NCI-H128 (cell line): ENCODE measurements at regions not wholly inside any gene's neighbourhood (a gene's known extent, or its start where the extent isn't known, plus 50 kb on each side); places are given as distances from the start of the nearest gene placed in this dataset.

Experiments used
- DNase-seq: peaks from one replicate; lab custom pipeline; 2025; ENCODE audit not compliant: unreplicated experiment; lab: John Stamatoyannopoulos, UW

DNA sequence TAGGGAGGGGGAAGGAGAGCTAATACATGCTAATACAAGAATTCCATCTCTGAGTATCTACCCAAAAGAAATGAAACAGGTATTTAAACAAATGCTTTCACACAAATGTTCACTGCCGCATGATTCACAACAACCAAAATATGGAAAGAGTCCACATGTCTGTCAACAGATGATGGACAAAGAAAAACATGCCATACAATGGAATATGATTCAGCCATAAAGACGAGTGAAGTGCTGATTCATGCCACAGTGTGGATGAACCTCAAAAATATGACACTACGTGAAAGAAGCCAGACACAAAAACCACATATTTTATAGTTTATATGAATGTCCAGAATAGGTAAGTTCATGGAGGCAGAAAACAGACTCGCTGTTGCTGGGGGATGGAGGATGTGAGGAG, 321.4 kb downstream of the FOXL1 start:
- DNase-seq = no peak

DNA sequence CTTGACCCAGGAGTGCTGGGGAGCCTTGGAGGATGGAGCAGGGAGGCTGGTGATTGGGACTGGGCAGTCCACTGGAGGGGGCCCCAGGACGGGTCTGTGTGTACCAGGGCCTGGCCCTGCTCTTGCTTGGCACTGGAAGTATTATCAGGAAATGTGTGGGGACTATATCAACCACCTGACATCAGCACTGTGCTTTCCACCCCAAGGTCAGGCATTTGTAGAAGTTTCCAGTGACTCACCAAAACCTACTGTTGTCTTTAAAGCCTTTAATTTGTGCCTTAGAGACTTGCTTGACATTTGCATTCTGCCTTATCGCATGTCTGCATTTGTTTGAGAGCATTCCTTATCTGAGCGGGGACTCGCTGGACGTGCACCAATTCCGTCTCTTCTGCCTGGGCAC, 323.1 kb downstream of the FOXL1 start:
- DNase-seq = no peak

DNA sequence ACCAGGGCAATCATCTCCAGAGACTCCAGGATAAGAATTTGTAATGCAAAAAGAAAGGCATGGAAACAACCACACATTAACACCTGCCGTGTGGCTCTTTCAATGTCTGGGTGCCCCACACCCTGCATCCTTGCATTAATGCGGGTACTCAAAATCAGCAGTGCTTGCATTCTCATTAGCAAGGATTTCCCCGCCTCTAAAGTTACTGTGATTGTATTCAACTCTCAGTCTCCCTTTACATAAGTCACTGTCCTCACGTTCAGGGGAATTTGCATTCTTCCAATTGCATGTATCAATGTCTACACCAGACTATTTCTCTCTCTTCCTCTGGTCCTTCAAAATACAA, 324.3 kb downstream of the FOXL1 start:
- no peak for DNase-seq

DNA sequence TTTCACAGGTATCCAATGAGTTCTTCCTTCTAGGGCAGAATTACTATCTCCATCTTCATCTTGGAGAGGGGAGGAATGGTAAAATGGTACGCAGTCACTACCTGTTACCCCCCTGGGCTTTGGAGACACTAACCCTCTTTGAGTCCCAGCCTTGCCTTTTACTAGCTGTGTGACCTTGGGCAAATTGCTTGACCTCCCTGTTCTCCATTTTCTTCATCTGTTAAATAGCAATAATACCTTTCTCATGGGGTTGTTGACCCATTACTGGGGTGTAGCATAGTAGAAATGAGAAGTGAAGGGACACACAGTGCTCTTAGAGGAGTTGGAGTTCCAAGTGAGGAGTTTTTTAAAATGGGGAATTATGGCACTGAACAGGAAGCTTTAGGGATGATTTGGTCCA, 324.7 kb downstream of the FOXL1 start:
- no peak for DNase-seq

DNA sequence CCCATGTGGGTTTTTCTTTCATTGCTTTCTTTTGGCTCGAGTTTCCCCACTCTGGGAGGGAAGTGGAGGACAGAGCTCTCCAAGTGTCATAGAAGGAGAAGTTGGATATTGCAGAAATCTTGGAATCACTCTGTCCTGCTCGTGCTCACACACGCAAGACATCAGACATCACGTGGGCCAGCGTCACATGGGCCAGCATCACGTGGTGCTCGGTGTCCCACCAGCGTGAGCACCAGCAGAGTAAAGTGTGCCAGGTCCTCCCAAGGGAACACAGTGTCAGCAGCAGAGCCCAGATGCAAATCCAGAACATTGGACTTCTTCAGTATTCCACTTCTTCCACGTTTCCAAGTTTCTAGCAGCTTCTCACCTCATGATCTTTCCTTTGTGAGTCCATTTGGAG, 327.0 kb downstream of the FOXL1 start:
- DNase-seq = no peak

DNA sequence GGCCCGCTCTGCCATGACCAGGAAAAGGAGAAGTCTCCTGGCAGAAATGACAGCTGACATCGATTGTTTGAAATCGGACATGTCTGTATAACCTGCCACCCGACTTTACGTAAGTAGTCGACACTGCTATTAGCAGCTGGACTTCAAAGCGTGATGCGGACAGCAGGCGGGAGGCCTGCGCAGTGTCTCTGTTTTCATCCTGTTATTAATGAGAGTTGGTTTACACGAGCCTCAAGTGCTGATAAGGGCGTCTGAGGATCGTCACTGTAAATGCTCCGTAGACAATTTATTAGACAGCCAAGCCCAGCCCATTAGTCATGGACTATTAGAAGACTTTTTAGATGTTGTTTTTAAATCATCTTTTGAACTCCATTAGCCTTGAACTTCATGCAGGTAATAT, 328.3 kb downstream of the FOXL1 start:
- DNase-seq = no peak

DNA sequence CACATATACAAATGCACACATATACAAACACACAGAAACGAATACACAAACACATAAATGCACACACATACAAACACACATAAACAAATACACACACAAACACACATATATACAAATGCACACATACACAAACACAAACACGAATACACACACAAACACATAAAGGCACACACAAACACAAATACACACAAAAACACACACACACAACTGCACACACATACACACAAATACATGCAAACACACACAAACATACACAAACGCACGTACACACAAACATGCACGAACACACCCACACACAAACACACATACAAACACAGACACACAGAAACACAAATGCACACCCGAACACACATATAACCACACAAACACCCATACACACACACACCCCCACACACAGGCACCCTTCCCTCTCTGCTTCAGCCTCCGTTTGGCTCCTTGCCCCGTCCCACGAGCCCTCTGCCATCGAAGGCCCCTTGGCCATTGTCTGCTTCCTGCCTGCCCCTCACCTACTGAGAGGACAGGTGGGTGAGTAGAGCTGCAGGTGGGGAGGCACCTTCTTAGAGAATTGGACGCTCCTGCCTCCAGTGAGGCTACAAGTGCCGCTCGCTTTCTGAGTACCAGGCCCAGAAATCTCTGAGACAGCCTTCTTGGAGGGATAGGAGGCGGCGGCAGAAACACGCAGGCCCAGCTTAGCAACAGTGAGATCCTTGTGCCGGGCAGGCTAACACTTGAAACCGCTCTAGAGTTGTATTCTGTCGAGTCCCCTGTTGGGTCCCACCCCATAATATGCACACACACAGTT, 331.2 kb downstream of the FOXL1 start:
- no peak for DNase-seq

DNA sequence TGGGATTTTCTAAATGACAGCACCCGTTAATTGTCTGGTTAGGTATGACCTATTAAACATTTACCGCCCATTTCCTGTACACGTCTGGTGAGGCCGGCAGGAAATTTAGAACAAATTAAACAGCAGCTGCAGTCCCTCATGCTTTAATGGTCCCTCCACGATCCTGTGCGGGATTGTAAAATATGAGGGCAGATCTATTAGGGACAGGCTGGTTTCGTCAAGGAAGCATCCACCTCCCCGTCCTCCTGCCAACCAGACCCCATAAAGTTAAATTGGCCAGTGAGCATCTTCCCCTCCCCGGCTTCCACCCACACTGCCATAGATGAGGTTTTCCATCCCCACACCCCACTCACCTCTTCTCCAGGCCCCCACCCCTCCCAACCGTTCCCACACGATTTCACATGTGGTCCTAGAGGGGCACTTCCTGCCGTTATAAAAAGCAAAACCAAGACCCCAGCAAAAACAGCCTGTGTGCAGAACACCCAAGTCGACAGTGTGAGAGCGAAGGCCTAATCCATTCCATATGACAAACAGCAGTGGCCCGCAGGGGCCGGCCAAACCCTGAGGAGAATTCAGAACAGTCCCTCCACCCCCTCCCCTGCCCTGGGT, 331.9 kb downstream of the FOXL1 start:
- no peak for DNase-seq

DNA sequence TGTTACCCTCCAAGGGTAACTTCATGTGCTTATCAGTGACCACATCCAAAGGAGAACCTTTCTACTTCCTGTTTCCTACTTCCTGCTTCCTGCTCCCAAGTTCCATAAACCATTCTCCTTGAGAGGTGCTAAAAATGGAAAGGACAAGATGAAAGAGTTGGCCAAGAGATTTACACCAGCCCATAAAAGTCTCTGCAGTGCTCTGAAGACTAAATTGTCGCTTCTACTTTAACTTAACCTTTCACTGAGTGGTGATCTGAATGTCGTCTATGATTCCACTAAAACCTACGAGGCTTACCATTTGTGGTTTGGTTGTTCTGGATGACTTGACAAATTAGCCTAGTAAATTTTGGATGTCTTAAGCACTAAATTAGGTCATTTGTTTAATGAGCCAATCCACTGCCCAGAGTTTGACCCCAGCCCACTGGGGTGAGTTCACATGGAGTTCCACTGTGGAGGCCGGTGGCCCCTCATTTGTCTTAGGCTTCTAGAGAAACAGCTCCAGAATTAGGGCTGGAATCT, 333.1 kb downstream of the FOXL1 start:
- DNase-seq = no peak

DNA sequence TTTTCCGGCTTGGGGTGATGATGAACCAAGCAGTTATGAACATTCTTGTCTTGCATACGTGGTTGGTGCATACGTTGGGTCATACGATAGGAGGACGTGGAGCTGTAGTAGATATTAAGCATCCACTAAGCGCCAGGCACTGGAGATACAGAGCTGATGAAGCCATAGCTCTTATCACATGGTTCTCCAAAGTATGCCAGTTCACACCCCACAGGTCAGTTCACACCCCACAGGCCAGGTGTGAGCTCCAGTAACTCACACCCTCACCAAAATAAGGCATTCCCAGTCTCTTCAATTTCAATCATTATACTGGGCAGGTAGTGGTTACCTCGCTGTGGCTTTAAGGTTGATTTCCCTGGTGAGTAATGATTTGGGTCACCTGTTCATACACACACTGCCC, 335.5 kb downstream of the FOXL1 start:
- DNase-seq = no peak

DNA sequence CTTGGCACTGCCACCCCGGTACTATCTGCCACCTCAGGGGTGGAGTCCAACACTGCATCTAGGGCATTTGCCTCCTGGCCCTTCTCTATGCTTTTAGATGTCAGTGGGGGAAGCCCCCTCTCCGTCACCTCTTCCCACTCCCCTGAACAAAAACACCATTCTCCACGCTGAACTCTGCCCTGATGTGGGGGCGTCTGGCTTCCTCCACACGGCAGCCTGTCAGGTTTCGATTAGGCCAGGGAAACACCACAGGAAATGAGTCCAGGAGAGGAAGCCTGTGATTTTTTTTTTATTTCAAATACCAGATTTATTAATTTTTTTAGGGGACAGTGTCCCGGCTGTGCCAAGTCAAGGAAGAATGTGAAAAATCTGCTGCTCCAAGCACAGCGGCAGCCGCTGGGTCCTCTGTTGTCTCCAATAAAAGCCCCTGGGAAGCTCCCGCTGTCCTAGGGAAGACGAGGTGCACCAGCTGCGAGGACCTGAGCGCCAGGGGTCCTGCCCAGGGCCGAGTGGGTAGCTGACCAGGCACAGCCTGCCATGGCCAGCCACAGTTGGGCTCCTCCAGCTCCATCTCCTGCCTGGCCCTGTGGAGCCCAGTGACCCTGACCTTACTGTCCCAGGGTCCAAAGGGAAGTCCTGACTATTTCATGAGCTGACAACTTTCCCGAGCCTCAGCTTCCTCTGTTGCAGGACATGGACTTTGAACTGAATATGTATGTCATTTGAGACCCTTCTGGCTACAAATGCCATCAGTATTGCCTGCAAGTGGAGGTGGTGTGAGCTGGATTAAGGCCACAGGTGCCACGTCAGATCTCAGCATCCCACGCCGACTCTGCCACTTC, 336.7 kb downstream of the FOXL1 start:
- no peak for DNase-seq

DNA sequence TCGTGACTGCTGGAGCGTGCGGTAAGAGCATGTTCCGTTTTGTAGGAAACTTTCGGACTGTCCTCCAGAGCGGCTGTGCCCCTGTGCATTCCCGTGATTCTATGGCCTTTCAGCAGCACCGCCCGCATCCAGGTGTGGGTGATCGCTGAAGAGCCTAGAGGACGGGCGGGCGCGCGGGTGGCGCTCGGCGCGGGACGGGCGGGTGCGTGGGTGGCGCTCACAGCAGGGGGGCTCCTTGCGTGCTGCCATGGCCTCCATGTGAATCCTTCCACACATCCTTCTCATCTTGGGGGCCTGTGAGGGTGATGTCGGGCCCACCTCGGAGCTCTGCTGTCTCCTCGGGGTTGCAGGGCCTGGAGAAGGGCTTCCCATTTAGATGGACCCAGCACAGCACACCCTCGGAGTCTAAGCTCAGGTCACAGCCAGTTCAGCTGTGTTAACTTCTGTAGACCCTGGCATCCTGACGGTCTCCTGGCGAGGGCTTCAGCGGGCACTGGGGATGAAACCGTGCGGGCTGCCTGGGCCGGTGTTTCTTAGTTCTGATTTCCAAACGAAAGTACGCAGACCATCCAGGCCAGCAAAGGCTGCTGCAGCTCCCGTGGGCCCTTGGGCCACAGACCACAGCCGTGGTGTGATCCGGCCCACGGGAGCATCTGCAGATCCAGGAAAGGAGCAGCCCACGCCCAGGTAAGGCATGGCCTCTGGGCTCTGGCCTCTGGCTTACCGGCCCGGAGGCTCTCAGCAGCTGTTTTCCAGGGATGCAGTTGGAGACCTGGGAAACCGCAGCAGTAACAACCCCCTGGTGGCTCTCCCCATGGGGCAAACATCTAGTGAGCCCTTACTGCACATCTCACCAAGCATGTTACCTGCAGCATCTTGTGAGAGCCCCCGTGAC, 339.4 kb downstream of the FOXL1 start:
- DNase-seq = no peak

DNA sequence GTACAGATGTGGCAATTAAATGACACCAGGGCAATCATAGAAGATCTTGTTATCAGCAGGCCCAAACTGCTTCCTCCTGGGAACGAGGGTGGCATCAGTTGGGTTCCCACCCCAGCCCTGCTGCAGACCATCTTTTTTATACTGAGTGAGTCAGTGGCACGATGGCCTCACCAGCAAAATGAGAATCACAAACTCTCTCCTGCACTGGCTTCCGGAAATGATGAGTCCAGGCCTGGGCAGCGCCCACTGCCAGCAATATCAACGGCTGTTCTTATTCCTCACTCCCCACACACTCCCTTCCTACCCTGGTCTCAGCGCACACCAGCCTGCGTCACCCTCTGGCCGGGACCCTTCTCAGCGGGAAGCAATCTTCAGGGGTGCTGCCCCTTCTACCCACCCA, 340.3 kb downstream of the FOXL1 start:
- DNase-seq = no peak

DNA sequence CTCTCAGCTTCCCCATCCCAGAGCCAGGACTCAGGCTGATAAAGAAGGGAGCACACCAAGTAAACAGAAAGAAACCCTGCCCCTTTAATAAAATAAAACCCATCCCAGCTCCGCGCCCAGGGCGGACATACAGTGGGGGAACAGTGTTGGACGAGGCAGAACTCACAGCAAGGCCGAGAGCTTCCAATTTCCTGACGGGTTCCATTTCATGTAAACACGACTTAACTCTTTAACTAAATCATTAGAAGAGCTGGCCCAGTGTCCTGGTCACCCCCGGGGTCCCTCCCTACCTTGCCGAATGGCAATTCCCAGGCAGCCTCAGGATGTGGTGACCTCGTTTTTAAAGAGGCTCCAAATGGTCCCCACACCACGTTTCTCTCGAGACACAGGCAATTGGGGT, 340.7 kb downstream of the FOXL1 start:
- DNase-seq = no peak

DNA sequence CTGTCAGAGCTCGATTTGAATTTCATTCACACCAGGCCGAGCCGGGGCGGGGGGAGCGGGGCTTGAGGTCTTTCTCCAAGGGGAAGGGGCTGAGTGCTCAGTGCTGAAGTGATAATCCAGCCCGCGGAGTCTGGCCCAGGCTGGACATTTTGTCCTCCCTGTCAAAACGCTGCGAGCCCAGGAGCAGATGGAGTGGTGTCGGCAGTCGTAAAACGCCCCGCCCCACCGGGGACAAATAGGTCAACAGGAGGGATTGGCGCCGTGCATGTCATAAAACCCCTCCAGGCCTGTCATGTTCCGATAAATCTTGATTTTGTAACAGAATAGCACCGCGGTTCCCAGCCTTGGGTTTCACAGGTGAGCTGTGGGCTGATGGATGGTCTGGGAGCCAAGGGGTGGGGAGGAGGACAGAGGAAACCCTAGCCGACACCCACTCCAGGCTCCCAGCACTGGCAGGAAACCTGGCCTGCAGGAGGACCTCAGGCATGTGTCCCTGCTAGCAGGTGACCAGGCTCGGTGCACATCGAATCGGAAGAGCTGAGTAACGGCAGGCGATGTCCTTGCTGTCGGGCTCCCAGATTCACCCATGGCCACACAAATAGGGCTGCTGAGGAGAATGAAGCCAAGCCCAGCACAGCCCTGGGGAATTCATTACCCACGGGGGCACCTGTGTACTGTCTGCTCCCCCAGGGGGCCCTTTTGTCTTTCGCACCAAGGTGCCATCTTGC, 341.4 kb downstream of the FOXL1 start:
- DNase-seq = no peak

DNA sequence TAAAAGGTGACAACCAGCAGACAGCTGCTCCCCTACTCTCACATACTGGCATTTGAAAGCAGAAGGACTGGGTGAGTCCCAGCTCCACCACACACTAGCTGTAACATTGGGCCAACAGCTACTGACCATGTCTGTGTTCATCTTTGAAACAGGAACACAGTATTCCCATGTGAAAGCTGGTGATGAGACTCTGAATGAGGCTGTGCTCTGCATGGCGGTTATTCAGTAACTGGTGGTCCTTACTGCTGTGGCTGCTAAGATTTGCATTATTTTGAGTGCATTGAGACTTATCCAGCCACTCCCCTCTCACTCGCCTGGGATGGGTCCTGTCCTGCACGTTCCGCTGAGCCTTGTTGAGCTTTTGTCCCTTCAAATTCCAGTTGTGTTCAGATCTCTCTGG, 342.9 kb downstream of the FOXL1 start:
- no peak for DNase-seq

DNA sequence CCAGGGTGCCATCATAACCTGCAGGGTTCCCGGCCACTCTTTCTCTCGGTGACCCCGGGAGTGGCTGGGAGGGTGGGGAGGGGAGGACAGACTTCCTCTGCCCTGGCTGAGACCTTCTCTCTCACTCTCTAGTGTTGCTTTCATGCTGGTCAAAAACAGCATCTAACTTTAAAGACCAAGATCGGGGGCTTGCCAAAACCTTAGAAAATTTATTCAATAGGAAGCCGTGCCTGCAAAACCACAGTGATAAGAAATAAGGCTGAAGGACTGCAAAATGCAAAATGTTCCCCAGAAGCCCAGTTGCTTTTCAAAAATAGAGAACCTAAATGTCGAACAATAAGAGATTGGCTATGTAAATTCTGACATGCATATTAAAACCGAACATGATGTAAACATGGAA, 344.0 kb downstream of the FOXL1 start:
- no peak for DNase-seq

DNA sequence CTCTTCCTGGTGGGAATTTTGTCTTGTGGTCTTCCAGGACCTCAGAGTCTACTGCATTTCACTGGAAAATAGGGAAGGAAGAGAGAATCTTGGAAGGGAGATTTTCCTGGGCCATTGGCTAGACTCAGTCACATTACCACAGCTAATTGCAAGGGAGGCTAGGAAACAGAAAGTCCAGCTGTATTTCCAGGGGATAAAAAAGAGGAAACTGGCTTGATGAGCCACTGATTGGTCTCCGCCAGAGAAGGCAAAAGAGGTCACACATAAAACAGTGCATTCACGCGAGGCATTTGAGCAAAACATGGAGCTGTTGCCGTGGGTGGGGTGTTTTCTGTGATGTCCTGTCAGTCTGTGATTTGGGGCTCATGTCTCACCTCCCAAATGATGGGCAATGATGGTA, 345.3 kb downstream of the FOXL1 start:
- DNase-seq = no peak

DNA sequence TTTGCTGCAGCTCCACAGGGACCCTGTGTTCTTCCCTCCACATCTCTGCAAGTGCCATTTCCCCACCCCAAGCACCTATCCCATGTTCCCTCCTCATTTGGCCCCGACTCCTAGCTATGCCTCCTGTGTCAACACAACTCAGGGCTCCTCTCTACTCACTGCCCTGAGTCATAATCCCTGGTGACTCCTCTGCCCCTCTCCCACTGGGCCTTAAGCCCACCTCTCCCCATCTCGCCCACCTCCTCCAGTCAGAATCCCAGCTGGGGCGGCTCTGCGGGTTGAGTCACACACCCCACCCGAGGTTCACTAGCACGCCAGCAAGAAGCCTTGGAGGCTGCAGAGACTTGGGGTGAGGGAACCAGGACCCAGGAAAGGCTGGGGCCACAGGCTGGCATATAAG, 346.2 kb downstream of the FOXL1 start:
- DNase-seq = no peak

DNA sequence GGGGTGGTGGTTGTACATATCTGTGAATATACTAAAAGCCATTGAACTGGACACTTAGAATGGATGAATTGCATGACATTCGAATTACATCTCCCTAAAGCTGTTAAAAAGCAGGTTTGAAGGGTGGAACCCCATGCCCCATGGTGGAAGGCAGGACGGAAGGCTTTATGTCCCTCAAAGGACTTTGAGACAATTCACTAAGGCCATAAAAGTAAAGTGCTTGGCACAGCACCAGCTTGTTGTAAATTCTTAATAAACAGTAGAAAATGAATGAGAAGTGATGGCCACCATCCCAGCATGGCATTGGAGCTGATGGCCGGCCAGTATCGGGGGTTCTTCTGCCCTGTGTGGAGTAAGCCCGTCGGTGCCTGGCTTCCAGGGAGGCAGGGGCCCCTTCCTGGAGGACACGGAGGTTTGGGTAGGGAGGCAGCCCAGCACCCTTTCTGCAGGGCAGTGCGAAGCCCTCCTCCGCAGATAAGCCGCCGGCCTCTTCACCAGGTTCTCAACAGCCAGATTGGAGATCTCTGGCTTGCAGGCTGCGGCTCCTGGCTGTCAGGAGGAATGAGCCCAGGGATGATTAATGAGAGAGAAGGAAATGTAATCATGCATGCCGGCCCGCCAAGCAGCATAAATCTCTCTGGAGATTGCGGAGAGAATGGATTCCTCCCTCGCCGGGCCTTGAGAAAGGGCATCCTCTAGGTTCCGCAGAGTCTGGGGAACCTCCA, 346.9 kb downstream of the FOXL1 start:
- no peak for DNase-seq
